Sigmoid colon (tissue), 4 donors: ENCODE measurements at regions not wholly inside any gene's neighbourhood (a gene's known extent, or its start where the extent isn't known, plus 50 kb on each side); places are given as distances from the start of the nearest gene placed in this dataset.

Experiments used
- CTCF ChIP-seq, 4 experiments: fragments of 450-650 bp in 3 of 4; fragments of 200-600 bp in 1 of 4; IDR thresholded peaks; one replicate each; pipeline ENCODE4 v1.5.1; 2016 to 2019; ENCODE audit warnings: antibody characterized with exemption in 4 of 4, mild to moderate bottlenecking in 3 of 4, moderate library complexity in 2 of 4
- EP300 ChIP-seq, 4 donors: sonication (generic); formaldehyde crosslinking; IDR thresholded peaks; one replicate each; pipeline ENCODE4 v1.6.1; 2017; ENCODE audit warnings: antibody characterized with exemption in 4 of 4
- POLR2A ChIP-seq, 2 donors: fragments of 450-650 bp; IDR thresholded peaks; one replicate each; pipeline ENCODE4 v1.6.1; 2016; ENCODE audit warnings: antibody characterized with exemption in 2 of 2, mild to moderate bottlenecking in 2 of 2, moderate library complexity in 2 of 2
- POLR2AphosphoS5 ChIP-seq, 4 donors: sonication (generic); formaldehyde crosslinking; IDR thresholded peaks; one replicate each; pipeline ENCODE4 v1.6.1; 2017; ENCODE audit warnings: antibody characterized with exemption in 4 of 4

GRCh38 chr10:53508197-53508596, 735.6 kb upstream of the MBL2 start:
- TF ChIP-seq CTCF (IDR thresholded peaks at IDR 0.05) (no peak), POLR2A (IDR thresholded peaks at IDR 0.05) (no peak), POLR2AphosphoS5 (IDR thresholded peaks at IDR 0.05) (no peak), EP300 (IDR thresholded peaks at IDR 0.05) (no peak)
